SU-DHL-6 (cell line): ENCODE measurements at regions not wholly inside any gene's neighbourhood (a gene's known extent, or its start where the extent isn't known, plus 50 kb on each side); places are given as distances from the start of the nearest gene placed in this dataset.

Source experiments
- CTCF ChIP-seq: fragments of 200-600 bp; sonication (generic); IDR thresholded peaks from one replicate; pipeline ENCODE4 v1.5.1; 2017; ENCODE audit warnings: antibody characterized with exemption, mild to moderate bottlenecking, low read length, moderate library complexity; ENCODE audit not compliant: insufficient read depth, poor library complexity, severe bottlenecking
- EZH2phosphoT487 ChIP-seq: fragments of 200-600 bp; sonication (generic), shearing (Covaris generic); conservative IDR thresholded peaks from 2 replicates; pipeline ENCODE4 v1.6.1; 2018; ENCODE audit warnings: mild to moderate bottlenecking, antibody characterized with exemption, low read length, moderate library complexity, mixed read lengths

GRCh38 chr19:23474172-23474571 is 78.9 kb upstream of the ZNF91 start:
- TF ChIP-seq CTCF (no peak), EZH2phosphoT487 (no peak)
